H1 (cell line): ENCODE measurements at regions not wholly inside any gene's neighbourhood (a gene's known extent, or its start where the extent isn't known, plus 50 kb on each side); places are given as distances from the start of the nearest gene placed in this dataset.

Source experiments
- CTCF ChIA-PET: fragments of 300-600 bp; sonication (Branson Sonifier 250); formaldehyde crosslinking; loops from one replicate; lab custom pipeline; 2021; ENCODE audit not compliant: partially characterized antibody; lab: Charles Lee
- POLR2A ChIA-PET: fragments of 300-600 bp; sonication (Branson Sonifier 250); formaldehyde crosslinking; loops from one replicate; lab custom pipeline; 2021; ENCODE audit warnings: inconsistent platforms; ENCODE audit not compliant: partially characterized antibody; lab: Charles Lee
- DNase-seq, 2 experiments: peaks; one replicate each; pipeline versions ENCODE4 v3.0.0 to v3.0.0-alpha.2; 2010 to 2022; ENCODE audit warnings: low spot score in 2 of 2, low read depth in 1 of 2, mixed read lengths in 1 of 2
- FAIRE-seq: peaks from 2 replicates; lab custom pipeline; 2011; peaks lifted over from hg19 to GRCh38; lab: Jason Lieb, UNC
- H2AFZ ChIP-seq: 2 replicates; pipeline ENCODE4 v1.8.1; 2012; ENCODE audit warnings: low read length, inconsistent platforms
- H2AK5ac ChIP-seq: 2 replicates; pipeline ENCODE4 v1.6.1; 2013; ENCODE audit warnings: low read depth, low read length
- H2BK120ac ChIP-seq: replicated peaks from 2 replicates; pipeline ENCODE3; 2013; ENCODE audit warnings: low read depth, low read length, inconsistent platforms
- H2BK12ac ChIP-seq: 2 replicates; pipeline ENCODE4 v1.6.1; 2013; ENCODE audit warnings: low read depth, low read length
- H2BK15ac ChIP-seq: 2 replicates; pipeline ENCODE4 v1.6.1; 2013; ENCODE audit warnings: low read length
- H2BK20ac ChIP-seq: 2 replicates; pipeline ENCODE4 v1.6.1; 2013; ENCODE audit warnings: low read length
- H2BK5ac ChIP-seq: 2 replicates; pipeline ENCODE4 v1.6.1; 2013; ENCODE audit warnings: low read depth, low read length
- H3K14ac ChIP-seq: 2 replicates; pipeline ENCODE4 v1.6.1; 2013; ENCODE audit warnings: inconsistent platforms; ENCODE audit not compliant: insufficient read length
- H3K18ac ChIP-seq: 2 replicates; pipeline ENCODE4 v1.6.1; 2013; ENCODE audit warnings: low read length; ENCODE audit errors: extremely low read depth
- H3K23ac ChIP-seq: 2 replicates; pipeline ENCODE4 v1.6.1; 2013; ENCODE audit warnings: inconsistent platforms; ENCODE audit not compliant: insufficient read length
- H3K23me2 ChIP-seq: 2 replicates; pipeline ENCODE4 v1.6.1; 2013; ENCODE audit warnings: low read depth, low read length
- H3K27ac ChIP-seq: 2 replicates; pipeline ENCODE4 v1.6.1; 2011; ENCODE audit warnings: low read depth, low read length, inconsistent platforms
- H3K27me3 ChIP-seq, 4 experiments: replicated peaks in 1 of 4; 1 replicate in 1 of 4; 2 replicates in 3 of 4; pipeline versions ENCODE4 v1.6.1 to v1.8.1; 2011 to 2013; ENCODE audit warnings: low read length in 3 of 4, mild to moderate bottlenecking in 3 of 4, inconsistent platforms in 2 of 4, mixed read lengths in 2 of 4, moderate library complexity in 1 of 4; ENCODE audit not compliant: control insufficient read depth in 3 of 4, insufficient read depth in 3 of 4; ENCODE audit errors: extremely low read depth in 1 of 4
- H3K36me3 ChIP-seq, 4 experiments: 2 replicates each; pipeline versions ENCODE4 v1.6.1 to v1.8.1; 2011 to 2013; ENCODE audit warnings: mild to moderate bottlenecking in 4 of 4, low read length in 3 of 4, moderate library complexity in 2 of 4, control low read depth in 1 of 4, inconsistent platforms in 1 of 4; ENCODE audit not compliant: insufficient read depth in 4 of 4, control insufficient read depth in 2 of 4
- H3K4ac ChIP-seq: replicated peaks from 2 replicates; pipeline ENCODE3; 2013; ENCODE audit warnings: low read length, low read depth, mixed read lengths, inconsistent platforms; ENCODE audit not compliant: insufficient read length
- H3K4me1 ChIP-seq, 4 experiments: replicated peaks in 1 of 4; 1 replicate in 1 of 4; 2 replicates in 3 of 4; pipeline versions ENCODE4 v1.6.1 to v1.8.1; 2011 to 2013; ENCODE audit warnings: low read length in 3 of 4, inconsistent platforms in 2 of 4, mixed read lengths in 1 of 4; ENCODE audit not compliant: insufficient read depth in 4 of 4, control insufficient read depth in 3 of 4
- H3K4me2 ChIP-seq, 2 experiments: 2 replicates each; pipeline versions ENCODE4 v1.6.1 to v1.8.1; 2011 to 2013; ENCODE audit warnings: low read depth in 2 of 2, low read length in 2 of 2, control low read depth in 1 of 2, inconsistent platforms in 1 of 2, mild to moderate bottlenecking in 1 of 2; ENCODE audit not compliant: insufficient read depth in 1 of 2
- H3K4me3 ChIP-seq, 4 experiments: fragments of 200-600, 300-600 bp in 1 of 4; sonication (generic), shearing (Covaris generic), sonication (Bioruptor Twin) in 1 of 4; 2 replicates each; pipeline versions ENCODE4 v1.5.1 to v1.8.1; 2011 to 2016; ENCODE audit warnings: low read length in 4 of 4, low read depth in 3 of 4, control low read depth in 2 of 4, inconsistent platforms in 2 of 4, mild to moderate bottlenecking in 2 of 4, mixed read lengths in 1 of 4, moderate library complexity in 1 of 4; ENCODE audit not compliant: insufficient read depth in 2 of 4; ENCODE audit errors: extremely low read depth in 1 of 4
- H3K56ac ChIP-seq: replicated peaks from 2 replicates; pipeline ENCODE3; 2013; ENCODE audit warnings: low read depth, mild to moderate bottlenecking, mixed read lengths, low read length, inconsistent platforms; ENCODE audit not compliant: insufficient read length
- H3K79me1 ChIP-seq: 2 replicates; pipeline ENCODE4 v1.6.1; 2013; ENCODE audit warnings: low read depth, low read length, control low read depth
- H3K79me2 ChIP-seq, 2 experiments: 2 replicates each; pipeline versions ENCODE4 v1.6.1 to v1.8.1; 2012 to 2013; ENCODE audit warnings: low read length in 2 of 2, mild to moderate bottlenecking in 2 of 2, inconsistent platforms in 1 of 2; ENCODE audit not compliant: insufficient read depth in 2 of 2, control insufficient read depth in 1 of 2
- H3K9ac ChIP-seq, 4 experiments: replicated peaks in 1 of 4; 1 replicate in 1 of 4; 2 replicates in 3 of 4; pipeline versions ENCODE4 v1.6.1 to v1.8.1; 2011 to 2013; ENCODE audit warnings: low read depth in 3 of 4, low read length in 3 of 4, control low read depth in 2 of 4, mild to moderate bottlenecking in 2 of 4, moderate library complexity in 2 of 4, inconsistent platforms in 1 of 4; ENCODE audit errors: extremely low read depth in 1 of 4
- H3K9me3 ChIP-seq, 2 experiments: 2 replicates each; pipeline versions ENCODE4 v1.6.1 to v1.8.1; 2012 to 2013; ENCODE audit warnings: mild to moderate bottlenecking in 2 of 2, moderate library complexity in 2 of 2, control low read depth in 1 of 2, inconsistent platforms in 1 of 2, low read depth in 1 of 2, low read length in 1 of 2, mixed read lengths in 1 of 2; ENCODE audit not compliant: insufficient read depth in 2 of 2
- H4K20me1 ChIP-seq, 2 experiments: replicated peaks in 1 of 2; 2 replicates each; pipeline versions ENCODE3 to v1.8.1; 2011 to 2013; ENCODE audit warnings: inconsistent platforms in 2 of 2, low read length in 2 of 2, mild to moderate bottlenecking in 1 of 2; ENCODE audit not compliant: insufficient read depth in 2 of 2, control insufficient read depth in 1 of 2
- H4K5ac ChIP-seq: 2 replicates; pipeline ENCODE4 v1.6.1; 2013; ENCODE audit warnings: low read length, low read depth, mixed read lengths, inconsistent platforms; ENCODE audit not compliant: insufficient read length
- H4K8ac ChIP-seq: 2 replicates; pipeline ENCODE4 v1.8.0; 2013; ENCODE audit warnings: mild to moderate bottlenecking, moderate library complexity, low read length, inconsistent platforms; ENCODE audit not compliant: insufficient read depth; ENCODE audit errors: extremely low read depth
- H4K91ac ChIP-seq: replicated peaks from 2 replicates; pipeline ENCODE3; 2013; ENCODE audit warnings: low read length, mixed read lengths, inconsistent platforms; ENCODE audit not compliant: insufficient read length
- BACH1 ChIP-seq: IDR thresholded peaks from 2 replicates; pipeline ENCODE4 v1.6.1; 2012; ENCODE audit warnings: low read length, improper control_type of control experiment
- CBX5 ChIP-seq: fragments of 300-800, 300-1000 bp; sonication (generic); IDR thresholded peaks from 2 replicates; pipeline ENCODE4 v1.7.1; 2016; ENCODE audit warnings: antibody characterized with exemption, low read length, low read depth
- CHD2 ChIP-seq: IDR thresholded peaks from 2 replicates; pipeline ENCODE4 v1.6.1; 2012; ENCODE audit warnings: low read length, improper control_type of control experiment
- EGR1 ChIP-seq: IDR thresholded peaks from 2 replicates; pipeline ENCODE4 v1.6.1; 2011; ENCODE audit warnings: low read depth, low read length, borderline replicate concordance
- EP300 ChIP-seq, 2 experiments: IDR thresholded peaks; 1 replicate in 1 of 2; 2 replicates in 1 of 2; pipeline ENCODE4 v1.6.1; 2011 to 2012; ENCODE audit warnings: low read depth in 2 of 2, low read length in 2 of 2, mild to moderate bottlenecking in 2 of 2, borderline replicate concordance in 1 of 2, inconsistent platforms in 1 of 2, moderate library complexity in 1 of 2
- FOSL1 ChIP-seq: IDR thresholded peaks from 2 replicates; pipeline ENCODE4 v1.6.1; 2011; ENCODE audit warnings: mild to moderate bottlenecking, low read depth, low read length, moderate library complexity; ENCODE audit not compliant: insufficient read depth
- GTF2F1 ChIP-seq: IDR thresholded peaks from 2 replicates; pipeline ENCODE4 v1.6.1; 2012; ENCODE audit warnings: low read depth, low read length, improper control_type of control experiment, borderline replicate concordance
- KDM5A ChIP-seq: fragments of 200-600 bp; IDR thresholded peaks from 2 replicates; pipeline ENCODE4 v1.7.1; 2012; ENCODE audit warnings: mild to moderate bottlenecking, low read length, inconsistent platforms, mixed read lengths
- NANOG ChIP-seq: IDR thresholded peaks from 2 replicates; pipeline ENCODE4 v1.6.1; 2011; ENCODE audit warnings: low read length, low read depth, mild to moderate bottlenecking, inconsistent platforms; ENCODE audit not compliant: insufficient read depth, poor library complexity, severe bottlenecking
- RXRA ChIP-seq: IDR thresholded peaks from 2 replicates; pipeline ENCODE4 v1.6.1; 2011; ENCODE audit warnings: low read depth, mild to moderate bottlenecking, low read length, moderate library complexity; ENCODE audit not compliant: insufficient read depth
- SP1 ChIP-seq: IDR thresholded peaks from 2 replicates; pipeline ENCODE4 v1.6.1; 2011; ENCODE audit warnings: low read depth, low read length
- SP4 ChIP-seq: IDR thresholded peaks from 2 replicates; pipeline ENCODE4 v1.6.1; 2012; ENCODE audit warnings: low read length, inconsistent platforms
- SRF ChIP-seq: IDR thresholded peaks from 2 replicates; pipeline ENCODE4 v1.6.1; 2011; ENCODE audit warnings: mild to moderate bottlenecking, low read depth, low read length, moderate library complexity
- YY1 ChIP-seq: IDR thresholded peaks from 2 replicates; pipeline ENCODE4 v1.6.1; 2011; ENCODE audit warnings: low read depth, mild to moderate bottlenecking, low read length
- ZNF274 ChIP-seq: IDR thresholded peaks from 2 replicates; pipeline ENCODE4 v1.7.0; 2012; ENCODE audit warnings: low read length, borderline replicate concordance; ENCODE audit errors: extremely low read depth
- WGBS, 2 experiments: shearing (Covaris generic) in 1 of 2; methylation state at CpG; one replicate each; pipeline versions ENCODE4 v1.1.6 to v1.1.7; 2013 to 2015; ENCODE audit warnings: low lambda C conversion rate in 2 of 2, mixed read lengths in 2 of 2, inconsistent platforms in 1 of 2, low coverage in 1 of 2, missing lambda C conversion rate in 1 of 2; ENCODE audit not compliant: insufficient replicate concordance in 2 of 2, insufficient coverage in 1 of 2, insufficient read length in 1 of 2; ENCODE audit errors: extremely low coverage in 1 of 2, missing lambda C conversion rate in 1 of 2; 5-methylcytosine and 5-hydroxymethylcytosine counted together
- TF ChIP-seq, protein P1 (sequence below): IDR thresholded peaks from 2 replicates; pipeline ENCODE4 v1.6.1; 2012; ENCODE audit warnings: inconsistent platforms

- H2BK5ac ChIP-seq: no peak overlapping the region
- H2BK12ac ChIP-seq: no peak overlapping the region
- no peak overlapping the region for H2BK120ac ChIP-seq
- no peak overlapping the region for H3K4ac ChIP-seq
- FAIRE-seq (no peak), DNase-seq (no peak)
- H3K79me2 ChIP-seq: no peaks in the 10 kb centered on the region
- no peak overlapping the region for H2AFZ ChIP-seq
- no peak overlapping the region for H3K18ac ChIP-seq
- no peak overlapping the region for H3K4me2 ChIP-seq
- H4K20me1 ChIP-seq: no peaks in the 10 kb centered on the region
- no peak overlapping the region for H4K91ac ChIP-seq
- no peak overlapping the region for H3K23ac ChIP-seq
- H3K9me3 ChIP-seq: no peaks in the 10 kb centered on the region
- no peak overlapping the region for H4K5ac ChIP-seq
- CTCF ChIA-PET: interaction anchor here (0.6 to 1.6 kb wide), 6 partner anchors 12 to 640 kb away, joined by 3 to 4 read pairs (median 4); no protein-coding TSS in a partner anchor
- no peak overlapping the region for H3K4me3 ChIP-seq
- 0 out of 7 replicates have a peak, but pooled peaks cover 0 to under 1% (median 0%) of the 10 kb centered on the region in 4 experiments for H3K27me3 ChIP-seq
- H2BK20ac ChIP-seq: no peak overlapping the region
- H3K27ac ChIP-seq: no peak overlapping the region
- no peak overlapping the region for H3K9ac ChIP-seq
- TF ChIP-seq SP1 (no peak), SP4 (no peak), EP300 (IDR thresholded peaks at IDR 0.05; ENCODE audit: borderline replicate concordance in 1 of 2, low read depth in 2 of 2, low read length in 2 of 2) (no peak), NANOG (no peak), GTF2F1 (no peak), KDM5A (no peak), RXRA (no peak), YY1 (no peak), SRF (no peak), CHD2 (no peak), BACH1 (no peak), FOSL1 (no peak), ZNF274 (no peak), CBX5 (no peak), EGR1 (no peak)
- TF ChIP-seq, protein P1, sequence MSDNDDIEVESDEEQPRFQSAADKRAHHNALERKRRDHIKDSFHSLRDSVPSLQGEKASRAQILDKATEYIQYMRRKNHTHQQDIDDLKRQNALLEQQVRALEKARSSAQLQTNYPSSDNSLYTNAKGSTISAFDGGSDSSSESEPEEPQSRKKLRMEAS: no peak
- no peak overlapping the region for H3K14ac ChIP-seq
- no peaks in the 10 kb centered on the region for H3K36me3 ChIP-seq
- POLR2A ChIA-PET: interaction anchor here (0.7 kb wide), 1 partner anchor 163 kb away, joined by 3 read pairs; no protein-coding TSS in a partner anchor
- H4K8ac ChIP-seq: no peak overlapping the region
- 88% methylated on average over 3 of the region's 3 CpGs; no CpG with 5 or more reads in 1 of the 2 experiments for WGBS, 2 experiments
- H3K4me1 ChIP-seq: peaks cover 0 to 8% (median 4%) of the 10 kb centered on the region in 4 experiments; a peak in 4 of 7 replicates
- H2AK5ac ChIP-seq: no peak overlapping the region
- H3K79me1 ChIP-seq: no peaks in the 10 kb centered on the region
- H2BK15ac ChIP-seq: no peak overlapping the region
- H3K23me2 ChIP-seq: peaks cover 2% of the 10 kb centered on the region; the same call in 1 of the 2 replicates
- H3K56ac ChIP-seq: no peak overlapping the region
Observed at GRCh38 chr15:69826819-69827175, 270.9 kb downstream of the TLE3 start.
